GM10248 (cell line): ENCODE measurements at regions not wholly inside any gene's neighbourhood (a gene's known extent, or its start where the extent isn't known, plus 50 kb on each side); places are given as distances from the start of the nearest gene placed in this dataset.

Source experiments
- CTCF ChIA-PET: fragments of 300-600 bp; sonication (Branson Sonifier 250); formaldehyde crosslinking; extraction: SDS; loops from one replicate; lab custom pipeline; 2021; ENCODE audit warnings: antibody characterized with exemption; lab: Yijun Ruan, JAX
- POLR2A ChIA-PET: fragments of 350-650 bp; sonication (Branson Sonifier 250); formaldehyde crosslinking; extraction: SDS; loops from one replicate; lab custom pipeline; 2020; ENCODE audit warnings: antibody characterized with exemption; lab: Yijun Ruan, JAX
- DNase-seq: peaks from one replicate; pipeline ENCODE4 v3.0.0; 2012; ENCODE audit errors: extremely low spot score
- CTCF ChIP-seq: IDR thresholded peaks from 2 replicates; pipeline ENCODE4 v1.5.1; 2012; ENCODE audit warnings: mild to moderate bottlenecking, low read depth; ENCODE audit errors: extremely low read depth, missing control alignments, control extremely low read depth

- TF ChIP-seq CTCF = no peak
- no peak for DNase-seq
- ChIA-PET CTCF (no interaction called here), POLR2A (no interaction called here)
Observed at GRCh38 chr10:34008656-34009055, 674.2 kb upstream of the NRP1 start.

- CTCF ChIA-PET = interaction anchor here (1.4 kb wide), 1 partner anchor 12 kb away, joined by 4 read pairs; no protein-coding TSS in a partner anchor
- TF ChIP-seq CTCF = no peak
- no peak for DNase-seq
- POLR2A ChIA-PET = no interaction called here
Observed at GRCh38 chr10:34006471-34006870, 672.0 kb upstream of the NRP1 start.

GRCh38 chr10:34003561-34003960 is 669.1 kb upstream of the NRP1 start:
- POLR2A ChIA-PET = no interaction called here
- no peak for DNase-seq
- CTCF ChIA-PET = no interaction called here
- TF ChIP-seq CTCF = no peak

GRCh38 chr10:34002896-34003295 is 668.4 kb upstream of the NRP1 start:
- CTCF ChIA-PET = no interaction called here
- POLR2A ChIA-PET = no interaction called here
- no peak for TF ChIP-seq CTCF
- no peak for DNase-seq

GRCh38 chr10:34001831-34002230 is 667.4 kb upstream of the NRP1 start:
- POLR2A ChIA-PET = no interaction called here
- no peak for DNase-seq
- CTCF ChIA-PET = no interaction called here
- TF ChIP-seq CTCF = no peak

GRCh38 chr10:34001087-34001580 is 666.7 kb upstream of the NRP1 start:
- ChIA-PET POLR2A (no interaction called here), CTCF (no interaction called here)
- no peak for DNase-seq
- no peak for TF ChIP-seq CTCF

GRCh38 chr10:33993917-33994316 is 659.5 kb upstream of the NRP1 start:
- ChIA-PET CTCF (interaction anchor here (1.0 kb wide), 1 partner anchor 13 kb away, joined by 4 read pairs; no protein-coding TSS in a partner anchor), POLR2A (no interaction called here)
- TF ChIP-seq CTCF = no peak
- DNase-seq = no peak
